IMR-90 (cell line): ENCODE measurements at regions not wholly inside any gene's neighbourhood (a gene's known extent, or its start where the extent isn't known, plus 50 kb on each side); places are given as distances from the start of the nearest gene placed in this dataset.

Experiments used
- ATAC-seq: fragments of 200-7000 bp; cut with Tn5 transposase; 2 replicates; pipeline ENCODE4 v1.9.1; 2020; ENCODE audit warnings: low read depth, mild to moderate bottlenecking, moderate library complexity
- BruUV-seq: library from RNA; stranded (reverse); fragments of 400-500 nt; replicated peaks from 2 replicates; lab custom pipeline; 2021; lab: Mats Ljungman, UMichigan
- CTCF ChIA-PET: fragments of 300-600 bp; formaldehyde crosslinking; extraction: SDS; loops from one replicate; lab custom pipeline; 2021; ENCODE audit warnings: antibody characterized with exemption; lab: Yijun Ruan, JAX
- POLR2A ChIA-PET: fragments of 300-600 bp; sonication (Branson Sonifier 250); formaldehyde crosslinking; loops from one replicate; lab custom pipeline; 2022; ENCODE audit warnings: antibody characterized with exemption; ENCODE audit not compliant: unreplicated experiment; lab: Charles Lee
- DNase-seq: peaks from one replicate; pipeline ENCODE4 v3.0.0; 2013
- H2AFZ ChIP-seq: replicated peaks from 2 replicates; pipeline ENCODE3; 2013; ENCODE audit warnings: low read length, mild to moderate bottlenecking; ENCODE audit not compliant: poor library complexity
- H2AK5ac ChIP-seq: 2 replicates; pipeline ENCODE4 v1.6.1; 2013; ENCODE audit warnings: low read depth, low read length, inconsistent platforms
- H2AK9ac ChIP-seq: replicated peaks from 2 replicates; pipeline ENCODE3; 2013; ENCODE audit warnings: mild to moderate bottlenecking, low read depth, low read length, moderate library complexity; ENCODE audit not compliant: poor library complexity
- H2BK120ac ChIP-seq: 2 replicates; pipeline ENCODE4 v1.6.1; 2013; ENCODE audit warnings: low read depth, low read length, inconsistent platforms
- H2BK15ac ChIP-seq: 3 replicates; pipeline ENCODE4 v1.6.1; 2013; ENCODE audit warnings: low read depth, low read length, inconsistent platforms
- H2BK20ac ChIP-seq: 2 replicates; pipeline ENCODE4 v1.6.1; 2013; ENCODE audit warnings: low read depth, mild to moderate bottlenecking, inconsistent platforms, low read length, moderate library complexity
- H2BK5ac ChIP-seq: 2 replicates; pipeline ENCODE4 v1.6.1; 2013; ENCODE audit warnings: mild to moderate bottlenecking, low read depth, low read length, inconsistent platforms; ENCODE audit not compliant: poor library complexity, severe bottlenecking
- H3K14ac ChIP-seq: replicated peaks from 2 replicates; pipeline ENCODE4 v1.6.1; 2013; ENCODE audit warnings: low read depth, low read length, inconsistent platforms
- H3K18ac ChIP-seq: 2 replicates; pipeline ENCODE4 v1.6.1; 2013; ENCODE audit warnings: low read depth, low read length, control low read depth
- H3K23ac ChIP-seq: 2 replicates; pipeline ENCODE4 v1.6.1; 2013; ENCODE audit warnings: low read depth, low read length, inconsistent platforms
- H3K27ac ChIP-seq: 2 replicates; pipeline ENCODE4 v1.5.1; 2013; ENCODE audit warnings: mild to moderate bottlenecking, control low read depth, low read length; ENCODE audit not compliant: insufficient read depth
- H3K27me3 ChIP-seq: 2 replicates; pipeline ENCODE4 v1.6.1; 2013; ENCODE audit warnings: low read length; ENCODE audit not compliant: control insufficient read depth, insufficient read depth
- H3K36me3 ChIP-seq: 2 replicates; pipeline ENCODE4 v1.6.1; 2013; ENCODE audit warnings: low read length, mixed read lengths; ENCODE audit not compliant: control insufficient read depth, insufficient read depth
- H3K4ac ChIP-seq: 2 replicates; pipeline ENCODE4 v1.6.1; 2013; ENCODE audit warnings: low read depth, low read length, inconsistent platforms
- H3K4me1 ChIP-seq: 2 replicates; pipeline ENCODE4 v1.6.1; 2013; ENCODE audit warnings: low read length, mixed read lengths; ENCODE audit not compliant: control insufficient read depth, insufficient read depth
- H3K4me2 ChIP-seq: 2 replicates; pipeline ENCODE4 v1.6.1; 2013; ENCODE audit warnings: low read depth, mild to moderate bottlenecking, control low read depth, low read length, moderate library complexity
- H3K4me3 ChIP-seq: 2 replicates; pipeline ENCODE4 v1.5.1; 2013; ENCODE audit warnings: low read depth, mild to moderate bottlenecking, control low read depth, low read length, moderate library complexity; ENCODE audit not compliant: insufficient read depth
- H3K56ac ChIP-seq: 2 replicates; pipeline ENCODE4 v1.6.1; 2013; ENCODE audit warnings: low read length, inconsistent platforms; ENCODE audit not compliant: insufficient read depth; ENCODE audit errors: extremely low read depth
- H3K79me1 ChIP-seq, 2 experiments: 2 replicates each; pipeline ENCODE4 v1.6.1; 2013; ENCODE audit warnings: low read length in 2 of 2, inconsistent platforms in 1 of 2, low read depth in 1 of 2
- H3K9ac ChIP-seq: 2 replicates; pipeline ENCODE4 v1.6.1; 2013; ENCODE audit warnings: low read depth, low read length, control low read depth
- H3K9me1 ChIP-seq: 2 replicates; pipeline ENCODE4 v1.6.1; 2013; ENCODE audit warnings: low read length, inconsistent platforms; ENCODE audit not compliant: insufficient read depth
- H3K9me3 ChIP-seq: 2 replicates; pipeline ENCODE4 v1.6.1; 2013; ENCODE audit warnings: low read length; ENCODE audit not compliant: control insufficient read depth, insufficient read depth
- H4K20me1 ChIP-seq: 2 replicates; pipeline ENCODE4 v1.6.1; 2013; ENCODE audit warnings: low read length, inconsistent platforms; ENCODE audit not compliant: insufficient read depth
- H4K5ac ChIP-seq: 2 replicates; pipeline ENCODE4 v1.6.1; 2013; ENCODE audit warnings: mild to moderate bottlenecking, low read depth, low read length, control low read depth
- H4K8ac ChIP-seq, 2 experiments: 2 replicates each; pipeline ENCODE4 v1.6.1; 2013; ENCODE audit warnings: low read depth in 2 of 2, low read length in 2 of 2, control low read depth in 1 of 2, inconsistent platforms in 1 of 2
- H4K91ac ChIP-seq: 2 replicates; pipeline ENCODE4 v1.6.1; 2013; ENCODE audit warnings: low read depth, low read length, inconsistent platforms; ENCODE audit not compliant: insufficient read depth
- CEBPB ChIP-seq: IDR thresholded peaks from 2 replicates; pipeline ENCODE4 v1.6.1; 2012; ENCODE audit warnings: low read depth, low read length, improper control_type of control experiment
- USF2 ChIP-seq: fragments of 150-350 bp; IDR thresholded peaks from 2 replicates; pipeline ENCODE4 v1.6.1; 2017; ENCODE audit warnings: mild to moderate bottlenecking, antibody characterized with exemption, low read length, low read depth
- WGBS, 2 experiments: methylation state at CpG; one replicate each; pipeline versions ENCODE4 v1.1.5 to v1.1.7; 2013; ENCODE audit warnings: missing lambda C conversion rate in 2 of 2; ENCODE audit not compliant: insufficient read length in 1 of 2; ENCODE audit errors: extremely low coverage in 2 of 2; 5-methylcytosine and 5-hydroxymethylcytosine counted together
- dilution Hi-C: fragments of 300-500 bp; cut with HindIII; formaldehyde crosslinking; loops from one replicate; pipeline ENCODE4 v1.14.3; 2018; ENCODE audit warnings: low sequenced_read_pairs; ENCODE audit not compliant: unreplicated experiment
- in situ Hi-C: fragments of 300-500 bp; cut with MboI; formaldehyde crosslinking; loops from 3 replicates; pipeline ENCODE4 v1.14.3; 2019; ENCODE audit warnings: low sequenced_read_pairs, inconsistent platforms, mixed read lengths
- intact Hi-C: fragments of 100-400 bp; cut with micrococcal nuclease; formaldehyde crosslinking; loops from 2 replicates; pipeline ENCODE4 v1.10.0; 2022

GRCh38 chr20:16926626-16927430 lies 178.7 kb downstream of the OTOR start:
- H2BK5ac ChIP-seq: no peak overlapping the region
- H2BK20ac ChIP-seq: peak overlapping the region; percentile 27; the same call in 1 of the 2 replicates
- peak overlapping the region; percentile 29; the same call in 1 of the 2 replicates for H4K91ac ChIP-seq
- H3K36me3 ChIP-seq: no peaks in the 10 kb centered on the region
- no peak overlapping the region for H3K4me3 ChIP-seq
- no peaks in the 10 kb centered on the region for H3K9me3 ChIP-seq
- no peak overlapping the region; a peak in 1 of 4 replicates for H4K8ac ChIP-seq
- POLR2A ChIA-PET: no interaction called here
- BruUV-seq: no TSS peak
- H2BK15ac ChIP-seq: peak overlapping the region; percentile 72; the same call in 1 of the 3 replicates
- H3K79me1 ChIP-seq: no peaks in the 10 kb centered on the region
- H3K9ac ChIP-seq: no peak overlapping the region
- H3K27me3 ChIP-seq: no peaks in the 10 kb centered on the region
- H2AK9ac ChIP-seq: no peak overlapping the region
- no peak for DNase-seq
- H3K4me2 ChIP-seq: no peak overlapping the region
- peaks cover 18% of the 10 kb centered on the region for H3K9me1 ChIP-seq
- no peak overlapping the region for H3K14ac ChIP-seq
- H2AK5ac ChIP-seq: peak overlapping the region; percentile 62; the same call in 1 of the 2 replicates
- CTCF ChIA-PET: interaction anchor here (0.9 kb wide), 1 partner anchor 123 kb away, joined by 3 read pairs; no protein-coding TSS in a partner anchor
- no peak overlapping the region for H3K56ac ChIP-seq
- intact Hi-C loops (no loop called here), dilution Hi-C loops (no loop called here), in situ Hi-C loops (no loop called here)
- no peak for TF ChIP-seq USF2
- TF ChIP-seq CEBPB: peak; percentile 60
- H4K5ac ChIP-seq: 0 out of 2 replicates have a peak overlapping the region, but pooled peaks have one; percentile 4
- no peak overlapping the region for H3K18ac ChIP-seq
- H3K4me1 ChIP-seq: peaks cover 18% of the 10 kb centered on the region
- 60% methylated on average over 1 of the region's 11 CpGs; no CpG with 5 or more reads in 1 of the 2 experiments for WGBS, 2 experiments
- H4K20me1 ChIP-seq: no peaks in the 10 kb centered on the region
- ATAC-seq: no peak
- H3K27ac ChIP-seq: no peak overlapping the region
- H3K4ac ChIP-seq: peak overlapping the region; percentile 51; the same call in 1 of the 2 replicates
- peak overlapping the region; percentile 59 for H2BK120ac ChIP-seq
- no peak overlapping the region for H3K23ac ChIP-seq
- H2AFZ ChIP-seq: no peak overlapping the region
